Adrenal gland (tissue), 9 donors: ENCODE measurements at regions not wholly inside any gene's neighbourhood (a gene's known extent, or its start where the extent isn't known, plus 50 kb on each side); places are given as distances from the start of the nearest gene placed in this dataset.

Experiments
- DNase-seq, 7 donors: peaks; one replicate each; pipeline ENCODE4 v3.0.0-alpha.2; 2019 to 2020
- H3K27ac ChIP-seq, 5 donors: fragments of 200-600 bp; sonication (generic) in 4 of 5; 1 replicate in 3 of 5; 2 replicates in 2 of 5; pipeline versions ENCODE4 v1.5.1 to v1.8.0; 2016 to 2020; ENCODE audit warnings: mild to moderate bottlenecking in 1 of 5
- H3K27me3 ChIP-seq: fragments of 200-600 bp; 2 replicates; pipeline ENCODE4 v1.8.0; 2021
- H3K36me3 ChIP-seq, 2 donors: fragments of 200-600 bp; replicated peaks in 1 of 2; 1 replicate in 1 of 2; 2 replicates in 1 of 2; pipeline versions ENCODE4 v1.5.1 to v1.8.0; 2018 to 2022
- H3K4me1 ChIP-seq, 2 donors: fragments of 200-600 bp; replicated peaks in 1 of 2; 1 replicate in 1 of 2; 2 replicates in 1 of 2; pipeline versions ENCODE4 v1.5.1 to v1.8.0; 2018 to 2021
- H3K4me3 ChIP-seq, 4 donors: fragments of 200-600 bp; sonication (generic) in 3 of 4; one replicate each; pipeline ENCODE4 v1.5.1; 2016 to 2018
- H3K9me3 ChIP-seq, 3 donors: fragments of 200-600 bp; sonication (generic) in 1 of 3; replicated peaks in 1 of 3; 1 replicate in 2 of 3; 2 replicates in 1 of 3; pipeline versions ENCODE4 v1.5.1 to v1.8.0; 2016 to 2021
- POLR2A ChIP-seq, 2 donors: fragments of 450-650 bp; IDR thresholded peaks; one replicate each; pipeline ENCODE4 v1.6.1; 2017; ENCODE audit warnings: antibody characterized with exemption in 2 of 2, mild to moderate bottlenecking in 2 of 2, moderate library complexity in 1 of 2
- WGBS, 4 donors: extraction: QIAGEN DNeasy Blood & Tissue Kit in 2 of 4; methylation state at CpG; one replicate each; pipeline versions ENCODE4 v1.1.5 to v1.1.7; 2013 to 2017; 5-methylcytosine and 5-hydroxymethylcytosine counted together
- intact Hi-C, 2 donors: fragments of 100-400 bp; cut with DNase I; formaldehyde crosslinking; loops; one replicate each; pipeline versions ENCODE4 v1.14.1 to v1.15.0; 2022 to 2023
- TF ChIP-seq, protein P1 (sequence below), 6 experiments: fragments of 450-650 bp in 4 of 6; fragments of 200-600 bp in 2 of 6; sonication (generic) in 1 of 6; IDR thresholded peaks; 1 replicate in 5 of 6; 2 replicates in 1 of 6; pipeline versions ENCODE4 v1.5.1 to v1.8.0; 2016 to 2021; ENCODE audit warnings: antibody characterized with exemption in 6 of 6, mild to moderate bottlenecking in 2 of 6, moderate library complexity in 1 of 6
- donor health status: healthy with polysubstance abuse.
- donor health status: Bipolar disorder and iron deficiency.
- donor health status: DM: yes; HTN: yes; CAD: no.
- donor health status: DM: no; HTN: no; CAD: no.
- donor health status: DM: no; HTN: no; CAD: no.

DNA sequence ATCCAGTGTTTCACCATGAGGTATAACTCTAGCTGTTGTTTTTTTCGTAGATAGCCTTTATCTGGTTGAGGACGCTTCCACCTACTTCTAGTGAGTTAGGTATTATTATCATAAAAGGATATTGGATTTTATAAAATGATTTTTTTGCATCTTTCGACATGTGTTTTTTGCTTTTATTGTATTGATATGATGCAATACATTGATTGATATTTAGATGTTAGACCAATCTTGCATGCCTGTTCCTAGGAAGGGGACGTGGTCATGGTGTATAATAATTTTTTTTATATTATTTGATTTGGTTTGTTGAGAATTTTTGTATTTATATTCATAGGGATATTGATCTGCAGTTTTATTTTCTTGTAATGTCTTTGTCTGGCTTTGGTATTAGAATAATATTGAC lies 193.3 kb downstream of the HS3ST3B1 start:
- WGBS, 4 donors, result 67 to 80% (median 79%) methylated on average over 4 of the region's 4 CpGs
- TF ChIP-seq, protein P1, sequence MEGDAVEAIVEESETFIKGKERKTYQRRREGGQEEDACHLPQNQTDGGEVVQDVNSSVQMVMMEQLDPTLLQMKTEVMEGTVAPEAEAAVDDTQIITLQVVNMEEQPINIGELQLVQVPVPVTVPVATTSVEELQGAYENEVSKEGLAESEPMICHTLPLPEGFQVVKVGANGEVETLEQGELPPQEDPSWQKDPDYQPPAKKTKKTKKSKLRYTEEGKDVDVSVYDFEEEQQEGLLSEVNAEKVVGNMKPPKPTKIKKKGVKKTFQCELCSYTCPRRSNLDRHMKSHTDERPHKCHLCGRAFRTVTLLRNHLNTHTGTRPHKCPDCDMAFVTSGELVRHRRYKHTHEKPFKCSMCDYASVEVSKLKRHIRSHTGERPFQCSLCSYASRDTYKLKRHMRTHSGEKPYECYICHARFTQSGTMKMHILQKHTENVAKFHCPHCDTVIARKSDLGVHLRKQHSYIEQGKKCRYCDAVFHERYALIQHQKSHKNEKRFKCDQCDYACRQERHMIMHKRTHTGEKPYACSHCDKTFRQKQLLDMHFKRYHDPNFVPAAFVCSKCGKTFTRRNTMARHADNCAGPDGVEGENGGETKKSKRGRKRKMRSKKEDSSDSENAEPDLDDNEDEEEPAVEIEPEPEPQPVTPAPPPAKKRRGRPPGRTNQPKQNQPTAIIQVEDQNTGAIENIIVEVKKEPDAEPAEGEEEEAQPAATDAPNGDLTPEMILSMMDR (IDR thresholded peaks at IDR 0.05), result no peak
- TF ChIP-seq POLR2A (IDR thresholded peaks at IDR 0.05), result no peak
- peaks cover 6% of the 10 kb centered on the region for H3K27me3 ChIP-seq
- intact Hi-C loops, result no loop called here
- no peak overlapping the region for H3K27ac ChIP-seq
- no peak for DNase-seq
- no peaks in the 10 kb centered on the region for H3K4me1 ChIP-seq
- H3K36me3 ChIP-seq, result no peaks in the 10 kb centered on the region
- no peaks in the 10 kb centered on the region for H3K9me3 ChIP-seq
- H3K4me3 ChIP-seq, result no peak overlapping the region

DNA sequence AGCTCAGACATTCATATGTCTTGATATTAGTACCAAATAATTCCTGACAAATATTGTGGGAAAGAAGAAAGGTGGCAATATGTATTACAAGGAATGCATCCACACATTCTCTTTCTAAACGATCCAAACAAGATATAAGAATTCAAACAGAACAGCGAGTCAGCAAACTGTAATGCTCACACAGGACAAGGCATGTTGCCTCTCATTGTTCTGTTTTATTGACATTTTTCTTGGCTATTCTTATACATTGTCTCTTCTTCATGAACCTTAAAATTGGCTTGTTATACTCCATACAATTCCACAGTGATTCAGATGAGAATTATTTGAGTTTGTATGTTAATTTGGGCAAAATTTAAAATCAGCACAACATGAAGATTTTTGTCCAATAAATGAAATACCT lies 189.1 kb downstream of the HS3ST3B1 start:
- Histone ChIP-seq H3K27ac (no peak overlapping the region), H3K36me3 (no peaks in the 10 kb centered on the region), H3K27me3 (no peaks in the 10 kb centered on the region), H3K9me3 (no peaks in the 10 kb centered on the region), H3K4me1 (no peaks in the 10 kb centered on the region), H3K4me3 (no peak overlapping the region)
- DNase-seq, result no peak
- WGBS, 4 donors, result 75 to 93% (median 85%) methylated on average over 2 of the region's 2 CpGs
- intact Hi-C loops, result no loop called here
- no peak for TF ChIP-seq POLR2A (IDR thresholded peaks at IDR 0.05)
- TF ChIP-seq, protein P1 (IDR thresholded peaks at IDR 0.05), result no peak

DNA sequence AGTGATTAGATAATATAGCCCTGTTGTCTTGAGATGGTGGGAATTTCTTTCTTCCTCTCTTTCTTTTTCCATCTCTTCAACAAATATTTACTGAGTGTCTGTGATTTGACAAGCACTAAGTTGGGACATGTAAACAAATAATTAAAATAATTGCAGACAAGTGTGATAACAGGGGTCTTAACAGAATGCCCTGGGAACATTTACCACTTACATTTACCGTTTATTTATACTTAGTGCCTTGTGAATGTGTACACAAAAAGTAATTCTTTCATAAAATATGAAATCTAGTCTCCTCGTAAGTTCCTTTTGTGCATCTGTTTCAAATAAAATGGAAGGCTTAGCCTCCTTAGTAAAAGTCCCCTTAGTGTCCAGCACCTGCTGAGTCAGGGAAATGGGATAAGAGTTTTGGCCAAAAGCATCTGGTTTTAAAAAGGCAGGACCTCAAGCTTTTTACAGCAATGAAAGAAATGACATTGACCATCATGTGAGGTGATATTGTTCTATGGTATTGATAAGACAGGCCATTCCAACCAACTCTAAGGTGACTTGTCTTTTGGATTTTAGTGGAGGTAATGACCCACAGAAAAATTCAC lies 188.2 kb downstream of the HS3ST3B1 start:
- Histone ChIP-seq H3K36me3 (no peaks in the 10 kb centered on the region), H3K4me1 (no peaks in the 10 kb centered on the region), H3K4me3 (no peak overlapping the region), H3K27ac (no peak overlapping the region), H3K27me3 (no peaks in the 10 kb centered on the region), H3K9me3 (no peaks in the 10 kb centered on the region)
- no peak for TF ChIP-seq POLR2A (IDR thresholded peaks at IDR 0.05)
- TF ChIP-seq, protein P1 (IDR thresholded peaks at IDR 0.05), result no peak
- WGBS, 4 donors, result 58 to 65% (median 60%) methylated on average over 2 of the region's 2 CpGs
- intact Hi-C loops, result no loop called here
- no peak for DNase-seq

DNA sequence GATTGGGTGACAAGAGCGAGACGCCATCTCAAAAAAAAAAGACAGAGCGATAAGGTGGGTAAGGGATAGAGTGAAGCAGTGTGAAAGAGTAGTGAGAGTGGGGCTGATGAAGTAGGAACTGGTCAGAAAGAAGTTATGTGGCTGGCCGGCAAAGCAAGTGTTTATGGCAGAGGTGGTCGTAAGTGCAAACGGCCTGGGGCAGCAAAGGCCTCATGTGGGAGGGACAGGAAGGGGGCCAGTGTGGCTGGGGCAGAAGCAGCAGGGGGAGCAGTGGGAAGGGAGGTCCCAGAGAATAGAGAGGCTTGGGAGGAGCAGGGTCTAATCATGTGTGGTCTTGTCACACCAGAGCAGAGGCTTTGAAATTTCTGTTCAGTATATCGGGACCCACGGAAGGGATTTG lies 186.2 kb downstream of the HS3ST3B1 start:
- H3K4me1 ChIP-seq, result no peaks in the 10 kb centered on the region
- intact Hi-C loops, result no loop called here
- no peaks in the 10 kb centered on the region for H3K36me3 ChIP-seq
- no peaks in the 10 kb centered on the region for H3K27me3 ChIP-seq
- no peak for DNase-seq
- no peak overlapping the region for H3K4me3 ChIP-seq
- no peak overlapping the region for H3K27ac ChIP-seq
- H3K9me3 ChIP-seq, result no peaks in the 10 kb centered on the region
- TF ChIP-seq, protein P1 (IDR thresholded peaks at IDR 0.05), result no peak
- no peak for TF ChIP-seq POLR2A (IDR thresholded peaks at IDR 0.05)
- WGBS, 4 donors, result 76 to 87% (median 85%) methylated on average over 8 of the region's 8 CpGs
